ENCODE measurements at regions not wholly inside any gene's neighbourhood (a gene's known extent, or its start where the extent isn't known, plus 50 kb on each side); places are given as distances from the start of the nearest gene placed in this dataset.

- peak; percentile 26 to 52 for DNase-seq
Observed at GRCh38 chr9:115373000-115373709, 255.2 kb upstream of the TNC start.

DNA sequence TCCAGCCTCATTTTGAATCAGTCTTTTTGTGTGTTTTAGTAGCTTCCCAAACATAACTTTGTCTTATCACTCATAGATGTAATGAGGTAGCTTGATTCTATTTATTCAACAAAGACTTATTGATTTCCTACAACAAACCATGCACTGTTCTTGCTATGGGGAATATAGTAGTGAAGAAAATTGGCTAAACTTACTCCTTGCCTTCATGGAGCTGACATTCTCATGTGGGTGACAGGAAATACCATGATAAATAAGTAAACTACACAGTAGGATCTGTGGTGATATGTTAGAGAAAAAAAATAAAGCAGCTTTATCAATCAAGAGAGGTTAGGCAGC is 255.7 kb upstream of the TNC start:
- DNase-seq = no peak

DNA sequence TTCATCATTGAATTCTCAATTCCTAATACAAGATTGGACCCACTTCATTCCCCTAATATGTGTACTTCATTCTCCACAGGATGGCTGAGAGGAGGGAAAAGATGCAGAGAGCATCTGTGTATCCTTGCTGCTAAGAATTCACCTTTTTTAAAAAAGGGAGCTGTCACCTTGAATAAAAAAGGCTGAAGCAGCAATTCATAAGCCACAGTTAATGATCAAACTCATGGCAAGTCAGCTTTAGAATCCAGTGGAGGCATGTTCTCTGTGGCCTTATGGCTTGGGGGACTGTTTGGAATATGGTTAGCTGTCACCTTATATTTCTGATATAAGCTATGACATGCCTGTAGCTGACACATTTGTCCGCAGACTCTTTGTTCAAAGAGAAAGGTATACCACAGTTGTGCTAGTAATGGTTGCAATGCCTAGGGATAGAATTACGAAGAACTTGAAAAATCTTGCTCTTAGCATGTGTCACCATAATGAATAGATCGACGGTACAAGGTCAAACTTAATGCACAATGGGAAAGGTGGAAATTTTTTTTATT is 256.8 kb upstream of the TNC start:
- no peak for DNase-seq

- no peak for DNase-seq
Observed at GRCh38 chr9:115378241-115378640, 260.3 kb upstream of the TNC start.

GRCh38 chr9:115378758-115379157 is 260.8 kb upstream of the TNC start:
- DNase-seq = no peak

GRCh38 chr9:115379719-115380118 is 261.8 kb upstream of the TNC start:
- no peak for DNase-seq

DNA sequence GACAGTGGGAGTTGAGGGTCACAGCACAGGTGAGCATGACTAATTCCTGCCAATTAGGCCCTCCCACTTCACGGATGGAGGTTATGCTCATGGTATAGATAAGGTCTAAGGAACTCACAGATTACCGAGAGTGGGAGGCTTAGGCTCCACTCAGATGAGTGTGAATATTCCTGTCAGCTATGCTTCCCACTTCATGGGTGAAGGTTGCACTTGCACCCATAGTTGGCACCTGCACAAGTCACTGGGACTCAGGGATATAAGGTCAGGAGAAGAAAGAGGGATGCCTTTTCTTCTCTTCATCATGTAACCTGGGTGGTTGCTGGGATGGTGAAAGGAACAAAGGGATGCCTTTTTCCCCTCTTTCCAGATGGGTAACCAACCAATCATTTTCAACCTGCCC is 264.9 kb upstream of the TNC start:
- DNase-seq = no peak

DNA sequence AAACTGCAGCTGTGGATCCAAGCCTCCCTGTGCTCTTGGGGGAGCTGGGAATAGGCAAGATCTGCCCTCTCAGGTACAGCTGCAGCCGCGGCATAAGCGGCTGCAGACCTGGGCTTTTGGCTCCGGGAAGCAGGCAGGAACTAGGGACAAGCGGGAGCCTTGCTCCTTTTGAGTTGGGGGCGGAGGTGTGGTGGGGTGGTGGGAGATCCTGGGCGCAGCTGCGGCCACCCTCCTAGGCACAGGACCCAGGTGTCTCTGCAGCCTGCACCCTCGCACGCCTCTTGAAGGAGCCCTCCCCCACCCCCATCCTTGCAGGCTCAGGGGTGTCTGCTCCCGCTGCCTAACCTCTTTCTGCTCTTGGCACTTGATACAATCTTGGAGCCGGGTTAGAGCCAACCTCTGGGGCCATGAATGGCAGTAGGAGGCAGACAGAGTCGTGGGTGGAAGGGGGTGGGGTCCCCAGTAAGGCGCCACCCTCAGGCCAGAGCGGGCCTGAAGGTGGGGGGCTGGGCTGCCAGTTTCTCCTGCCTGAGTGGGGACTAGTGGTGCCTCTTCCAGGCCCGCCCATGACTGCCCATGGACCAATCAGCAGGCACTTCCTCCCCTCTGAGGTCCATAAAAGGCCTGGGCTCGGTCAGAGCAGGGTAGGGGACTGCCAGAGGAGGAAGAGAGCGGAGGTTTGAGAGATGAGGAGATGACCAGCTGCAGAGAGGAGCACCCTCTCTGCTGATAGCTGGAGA is 267.6 kb upstream of the TNC start:
- DNase-seq = no peak

DNA sequence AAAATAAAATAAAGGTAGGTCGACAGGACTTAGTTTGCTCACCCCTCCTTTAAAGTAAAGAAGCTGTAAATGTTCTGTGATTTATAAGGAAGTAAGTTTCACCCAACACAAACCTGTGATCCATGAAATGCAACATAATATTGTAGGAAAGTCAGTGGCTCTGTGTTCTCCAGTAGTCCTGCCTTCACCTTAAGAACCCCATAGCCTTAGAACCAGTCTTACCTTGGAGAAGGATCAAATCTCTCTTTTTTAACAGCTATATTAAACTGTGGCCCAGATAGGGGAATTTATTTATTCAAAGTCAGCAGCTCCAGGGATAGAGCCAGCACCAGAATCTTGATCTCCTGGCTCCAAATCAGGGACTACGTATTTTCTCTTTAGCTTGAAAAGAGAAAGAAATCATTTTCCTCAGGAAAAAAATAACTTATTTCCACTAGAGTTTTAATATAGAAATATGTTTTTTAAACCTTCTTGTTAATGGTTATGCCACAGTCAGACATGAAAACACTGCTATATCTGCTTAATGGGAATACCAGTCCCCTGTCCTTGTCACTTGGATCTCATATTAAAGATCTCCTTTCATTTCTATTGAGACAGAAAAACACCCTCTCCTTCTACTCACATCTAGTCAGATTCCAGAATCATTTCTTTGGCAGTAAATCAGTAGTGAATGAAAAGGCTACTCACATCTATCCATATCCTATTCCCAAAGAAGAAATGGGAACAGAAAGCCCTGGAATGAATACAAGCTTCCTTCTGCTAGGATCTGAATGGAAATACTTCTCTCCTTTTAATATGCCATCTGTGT is 269.2 kb upstream of the TNC start:
- no peak for DNase-seq

- DNase-seq = no peak
Observed at GRCh38 chr9:115391168-115391825, 273.3 kb upstream of the TNC start.

DNA sequence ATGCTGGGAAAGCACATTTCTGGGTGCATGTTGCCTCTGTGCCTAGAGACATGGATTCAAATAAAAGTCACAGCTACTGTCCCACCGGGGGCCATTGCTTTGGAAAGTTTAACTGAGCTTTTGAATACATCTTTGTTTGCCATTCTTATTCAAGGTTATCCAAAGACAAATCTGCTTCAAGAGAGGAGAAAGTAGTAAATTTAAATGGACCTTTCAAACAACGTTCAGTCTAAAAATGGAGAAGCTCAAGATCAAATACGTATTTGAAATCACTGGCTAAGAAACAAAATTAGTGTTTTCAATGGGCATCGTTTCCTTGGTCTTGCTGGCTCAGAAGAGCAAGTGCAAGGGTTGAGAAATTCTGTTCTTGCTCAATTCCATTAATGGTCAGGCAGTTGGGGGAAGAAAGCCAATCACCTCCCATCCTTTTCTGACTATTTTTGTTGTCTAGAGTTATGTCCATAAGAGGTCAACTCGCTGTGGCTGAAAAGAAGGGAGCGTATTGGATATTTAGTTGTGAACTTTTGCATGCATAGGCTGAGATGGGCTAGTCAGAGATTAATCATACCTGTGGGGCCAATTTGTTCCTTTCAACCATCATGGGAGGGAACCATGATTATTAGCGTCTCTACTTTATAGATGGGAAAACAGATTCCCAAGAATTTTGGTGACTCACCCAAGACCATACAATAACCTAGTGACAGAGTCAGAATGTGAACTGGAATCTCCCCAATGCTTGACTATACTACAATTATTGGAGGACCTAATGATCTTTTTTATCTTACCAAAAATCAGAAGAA is 276.2 kb upstream of the TNC start:
- no peak for DNase-seq

- no peak for DNase-seq
Observed at GRCh38 chr9:115395511-115396021, 277.6 kb upstream of the TNC start.

DNA sequence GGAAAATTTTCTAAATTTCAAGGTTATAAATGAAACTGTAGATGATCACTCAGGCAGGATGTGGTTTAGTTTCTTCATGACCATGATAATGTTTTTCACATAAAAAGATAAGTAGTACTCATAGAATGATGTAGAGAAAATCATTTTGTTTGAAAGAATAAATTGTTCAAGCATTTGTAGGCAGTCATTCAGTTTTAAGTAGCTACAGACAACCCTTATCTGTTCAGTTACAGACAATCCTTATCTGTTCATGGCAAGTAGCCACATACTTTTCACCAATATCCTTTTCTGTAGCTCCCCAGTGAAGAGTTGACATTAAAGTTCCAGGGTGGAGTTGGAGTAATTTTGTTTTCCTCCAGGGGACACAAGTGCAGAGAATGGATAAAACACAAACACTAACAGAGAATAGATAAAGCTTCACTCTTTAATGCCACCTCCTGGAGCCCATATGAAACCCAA is 278.1 kb upstream of the TNC start:
- DNase-seq = no peak

- no peak for DNase-seq
Observed at GRCh38 chr9:115397591-115398312, 279.8 kb upstream of the TNC start.

DNA sequence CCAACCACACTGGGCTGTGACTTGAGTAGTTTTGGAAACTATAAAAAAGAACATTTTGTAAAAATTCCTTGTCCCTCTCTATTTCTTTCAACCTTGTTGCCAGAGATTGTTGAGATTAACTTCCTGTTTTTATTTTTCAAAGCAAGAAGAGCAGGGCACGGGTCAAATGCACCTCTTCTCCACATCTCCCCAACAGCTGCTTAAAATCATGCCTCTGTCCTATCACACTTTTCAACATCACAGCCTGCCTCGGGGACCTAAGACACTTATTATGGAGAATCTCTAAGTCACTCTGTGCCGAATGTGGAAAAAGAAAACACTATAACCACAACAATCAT is 280.3 kb upstream of the TNC start:
- no peak for DNase-seq

GRCh38 chr9:115398996-115399395 is 281.0 kb upstream of the TNC start:
- no peak for DNase-seq

- no peak for DNase-seq
Observed at GRCh38 chr9:115400796-115401195, 282.8 kb upstream of the TNC start.

DNA sequence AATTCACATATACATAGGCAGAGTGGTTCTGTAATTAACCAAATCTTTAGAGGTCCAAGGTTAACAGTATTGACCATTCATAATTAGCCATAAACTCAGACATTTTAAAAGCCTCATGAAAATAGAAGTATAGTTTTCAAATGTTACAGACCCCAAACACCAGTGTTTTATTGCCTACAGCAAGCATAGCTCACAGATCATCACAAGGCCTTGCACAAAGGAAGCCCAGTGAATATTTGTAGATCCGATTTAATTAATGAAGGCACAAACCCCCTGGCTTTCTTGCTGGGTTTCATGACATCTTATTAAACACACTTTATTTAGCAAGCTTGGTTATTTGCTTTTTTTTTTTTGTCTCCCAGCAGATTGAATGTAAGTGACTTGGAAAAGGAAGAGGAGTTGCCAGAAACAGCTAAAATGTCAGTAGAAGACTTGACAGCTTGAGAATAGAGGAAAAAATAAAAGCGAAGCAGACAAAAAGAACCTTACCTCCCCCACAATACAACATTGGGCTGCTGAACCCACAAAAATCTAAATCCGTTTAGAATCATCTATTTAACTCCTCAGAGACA is 283.9 kb upstream of the TNC start:
- no peak for DNase-seq

GRCh38 chr9:115403753-115404152 is 285.8 kb upstream of the TNC start:
- no peak for DNase-seq

GRCh38 chr9:115404311-115404710 is 286.4 kb upstream of the TNC start:
- DNase-seq = no peak

- no peak for DNase-seq
Observed at GRCh38 chr9:115411516-115411915, 293.6 kb upstream of the TNC start.

Data from activated CD4-positive, alpha-beta T cell treated with anti-CD3 and anti-CD28 coated beads, Interleukin-2, amount 50 U/mL, for 48 hours (primary cell).